Cerebellar nuclear complex (tissue), 1 donor: ENCODE measurements at regions not wholly inside any gene's neighbourhood (a gene's known extent, or its start where the extent isn't known, plus 50 kb on each side); places are given as distances from the start of the nearest gene placed in this dataset.
"Not testable (repeated sequence)": the region's sequence is repeated elsewhere in the genome, so short reads cannot be mapped to it uniquely, and the experiment has no call there.

Experiments
- DNase-seq, 2 experiments: peaks; one replicate each; lab custom pipeline; 2025; lab: John Stamatoyannopoulos, UW

DNA sequence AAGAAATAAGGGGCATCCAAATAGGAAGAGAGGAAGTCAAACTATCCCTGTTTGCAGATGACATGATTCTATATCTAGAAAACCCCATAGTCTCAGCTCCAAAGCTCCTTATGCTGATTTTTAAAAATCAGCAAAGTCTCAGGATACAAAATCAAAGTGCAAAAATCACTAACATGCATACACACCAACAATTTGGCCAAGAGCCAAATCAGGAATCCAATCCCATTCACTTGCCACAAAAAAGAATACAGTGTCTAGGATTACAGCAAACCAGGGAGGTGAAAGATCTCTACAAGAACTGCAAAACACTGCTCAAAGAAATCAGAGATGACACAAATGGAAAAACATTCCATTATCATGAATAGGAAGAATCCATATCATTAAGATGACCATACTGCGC, 155.8 kb upstream of the ARHGAP42 start:
- not testable (repeated sequence) for DNase-seq

DNA sequence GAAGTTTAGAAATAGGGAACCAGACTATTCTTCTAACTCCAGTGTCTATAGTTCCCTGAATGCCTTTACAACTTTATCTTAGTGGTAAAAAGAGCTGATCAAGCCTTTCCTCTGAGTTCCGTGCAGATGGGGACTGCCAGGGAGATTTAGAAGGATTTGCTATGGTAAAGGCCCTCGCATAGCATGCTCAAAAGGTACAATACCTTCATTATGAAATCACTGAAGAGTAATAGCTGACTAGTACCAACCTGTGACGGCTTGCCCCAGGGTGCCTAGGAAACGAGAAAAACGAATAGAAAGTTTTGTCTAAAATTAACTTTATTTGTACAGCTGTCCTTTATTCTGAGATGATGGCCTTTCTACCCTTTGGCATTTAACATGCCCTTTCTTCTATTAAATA, 150.1 kb upstream of the ARHGAP42 start:
- DNase-seq = no peak

DNA sequence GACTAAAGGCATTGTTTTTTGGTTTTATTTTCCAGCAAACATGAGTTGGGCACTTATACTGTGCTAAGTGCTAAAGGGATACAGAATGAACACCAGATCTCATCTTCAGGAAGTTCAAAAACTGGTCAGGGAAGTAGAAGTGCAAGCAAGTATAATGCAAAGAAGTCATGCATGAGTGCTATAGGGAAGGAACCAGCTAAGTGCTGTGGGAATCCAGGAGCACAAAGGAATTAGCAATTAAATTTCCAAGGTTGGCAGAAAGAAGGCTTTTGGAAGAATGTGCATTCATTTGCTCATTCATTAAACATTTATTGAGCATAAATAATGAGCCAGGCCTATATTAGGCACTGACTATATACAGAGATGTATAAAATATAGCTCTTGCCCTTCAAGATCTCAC, 143.7 kb upstream of the ARHGAP42 start:
- DNase-seq = no peak

GRCh38 chr11:100545556-100545955, 141.5 kb upstream of the ARHGAP42 start:
- no peak for DNase-seq

DNA sequence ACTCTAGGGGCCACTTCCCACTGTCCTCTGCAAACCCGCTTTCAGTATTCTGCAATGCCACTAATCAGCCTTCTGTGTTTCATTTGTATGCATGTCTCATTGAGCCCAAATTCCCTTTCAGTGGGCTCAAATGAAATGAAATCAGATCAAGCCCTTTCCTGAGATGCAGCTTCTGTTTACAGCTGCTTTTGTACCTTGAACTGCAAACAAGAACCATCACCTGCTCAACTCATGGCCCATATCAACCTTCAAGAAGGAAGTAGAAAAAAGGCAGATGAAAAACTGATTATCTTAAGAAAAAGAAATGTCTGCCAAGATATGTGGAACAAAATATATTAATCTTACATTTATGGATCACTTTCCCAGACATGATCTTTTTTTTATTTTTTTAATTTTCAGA, 141.1 kb upstream of the ARHGAP42 start:
- no peak for DNase-seq

- no peak for DNase-seq
Observed at GRCh38 chr11:100546714-100547113, 140.4 kb upstream of the ARHGAP42 start.

- no peak for DNase-seq
Observed at GRCh38 chr11:100550298-100550697, 136.8 kb upstream of the ARHGAP42 start.

DNA sequence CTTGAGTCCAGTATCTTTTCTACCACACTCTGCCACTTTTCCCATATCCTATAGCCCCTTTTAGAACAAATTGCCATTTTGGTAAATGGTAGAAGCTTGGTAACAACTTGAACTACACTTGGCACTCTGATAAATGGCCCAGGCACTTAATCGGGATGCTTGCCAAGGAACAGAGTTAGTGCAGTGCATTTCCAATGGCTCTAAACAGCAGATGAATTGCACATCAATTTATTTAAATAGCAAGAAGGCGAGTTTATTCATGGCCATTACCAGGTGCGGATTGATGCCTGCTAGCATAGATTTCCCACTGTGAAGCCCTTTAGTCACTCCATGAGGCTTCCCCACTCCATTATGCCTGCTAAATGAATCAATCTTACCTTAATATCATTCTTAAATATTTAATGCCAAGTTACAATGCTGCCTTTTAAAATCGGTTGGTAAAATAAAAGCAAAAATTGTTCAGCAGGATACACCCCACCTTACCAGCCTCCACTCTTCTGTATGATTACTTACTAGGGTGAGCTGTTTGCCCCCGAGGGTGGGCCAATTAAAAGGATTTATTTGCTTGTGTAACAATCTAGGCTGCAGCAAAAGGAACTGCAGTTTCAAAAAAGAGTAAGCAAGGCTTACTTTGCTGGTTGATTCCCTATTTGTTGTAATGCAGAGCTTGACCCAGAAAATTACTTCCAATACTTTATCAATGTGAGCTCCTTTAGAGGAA, 136.0 kb upstream of the ARHGAP42 start:
- DNase-seq = no peak

- no peak for DNase-seq
Observed at GRCh38 chr11:100555931-100556330, 131.2 kb upstream of the ARHGAP42 start.

GRCh38 chr11:100556781-100557180, 130.3 kb upstream of the ARHGAP42 start:
- no peak for DNase-seq

GRCh38 chr11:100557830-100558611, 129.1 kb upstream of the ARHGAP42 start:
- DNase-seq = no peak

GRCh38 chr11:100560606-100561005, 126.5 kb upstream of the ARHGAP42 start:
- no peak for DNase-seq

GRCh38 chr11:100561323-100561722, 125.8 kb upstream of the ARHGAP42 start:
- DNase-seq = no peak

- no peak for DNase-seq
Observed at GRCh38 chr11:100562128-100562527, 125.0 kb upstream of the ARHGAP42 start.

DNA sequence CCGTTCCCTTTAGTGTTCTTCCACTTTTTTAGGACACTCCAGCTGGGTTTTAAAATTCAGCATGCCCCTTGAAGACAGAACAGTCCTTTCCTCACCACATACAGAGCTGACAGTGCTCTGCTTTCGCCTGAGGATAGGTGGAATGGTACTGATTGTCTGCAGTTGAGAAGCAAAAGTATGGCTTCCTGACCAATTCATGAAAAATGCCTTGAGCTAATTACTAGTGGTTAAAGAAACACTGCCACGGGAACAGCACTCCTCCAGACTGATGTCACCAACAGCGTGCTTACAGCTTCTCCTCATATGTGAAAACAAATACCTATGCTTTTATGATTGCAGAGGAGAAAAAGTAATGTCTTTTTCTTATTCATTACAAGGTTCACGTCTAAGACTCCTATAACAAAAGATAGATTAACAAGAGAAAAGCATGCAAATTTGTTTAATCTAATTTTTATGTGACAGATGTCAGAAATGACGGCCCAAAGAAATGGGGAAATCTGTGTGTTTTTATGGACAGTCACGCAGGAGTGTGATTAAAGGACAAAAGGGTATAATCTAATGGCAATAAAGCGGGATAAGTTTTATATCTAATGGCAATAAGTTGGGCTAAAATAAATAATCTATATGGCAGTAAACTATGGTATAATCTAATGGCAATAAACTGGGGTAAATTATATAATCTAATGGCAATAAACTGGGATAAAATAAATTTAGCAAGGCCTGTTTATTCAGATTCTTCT, 123.4 kb upstream of the ARHGAP42 start:
- no peak for DNase-seq

GRCh38 chr11:100573911-100574513, 113.1 kb upstream of the ARHGAP42 start:
- DNase-seq = no peak

DNA sequence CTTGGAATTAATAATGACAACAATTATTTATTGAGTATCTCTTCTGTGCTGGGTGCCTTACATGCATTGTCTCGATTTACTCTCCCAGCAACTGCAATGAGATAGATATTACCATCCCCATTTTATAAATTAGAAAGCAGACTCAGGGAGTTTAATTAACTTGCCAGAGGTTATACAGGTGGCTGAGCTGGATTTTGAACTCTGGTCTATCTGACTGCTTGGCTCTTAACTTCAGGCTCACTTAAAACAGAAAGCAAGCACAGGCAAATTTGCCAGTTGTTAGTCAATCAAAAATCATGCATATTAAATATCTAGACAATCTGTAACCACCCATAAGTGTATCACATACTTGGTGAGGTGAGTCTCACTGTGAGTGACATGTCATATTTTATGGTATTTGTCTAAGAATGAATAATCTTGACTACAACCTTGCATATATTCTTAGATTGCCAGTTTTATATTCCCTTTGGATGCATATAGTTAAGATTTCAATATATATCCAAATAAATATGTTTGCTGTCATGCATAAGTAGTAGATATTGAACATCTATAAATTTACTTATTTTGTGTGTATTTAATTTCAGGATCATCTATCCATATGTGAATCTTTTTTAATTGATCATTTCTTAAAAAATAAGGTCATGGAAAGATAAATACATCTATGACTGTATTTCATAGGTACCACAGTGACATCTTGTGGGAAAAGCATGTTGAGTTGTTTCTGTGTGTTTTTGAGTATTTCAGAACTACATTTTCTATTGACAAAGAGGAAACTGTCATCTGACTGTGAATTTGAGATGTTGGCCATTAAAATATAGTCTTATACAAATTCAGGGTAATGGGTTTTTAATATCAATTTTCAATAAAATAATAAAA, 112.0 kb upstream of the ARHGAP42 start:
- DNase-seq = no peak

- peak in 1 of 2 experiments; percentile 8 for DNase-seq
Observed at GRCh38 chr11:100575860-100576717, 111.0 kb upstream of the ARHGAP42 start.

DNA sequence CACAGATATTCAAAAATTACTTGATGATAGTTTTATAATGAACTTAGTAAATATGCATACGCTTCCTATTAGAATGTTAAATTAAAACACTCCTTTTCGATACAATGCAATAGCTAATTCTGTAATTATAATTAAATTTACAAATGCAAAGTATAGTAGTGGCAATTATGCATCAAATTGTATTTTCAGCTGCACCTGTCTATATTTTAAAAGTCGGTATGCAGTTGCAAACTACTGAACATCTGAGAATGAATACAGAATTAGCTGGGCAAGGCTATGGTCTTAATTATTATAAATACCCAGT, 110.4 kb upstream of the ARHGAP42 start:
- no peak for DNase-seq

- DNase-seq = no peak
Observed at GRCh38 chr11:100578831-100579311, 108.2 kb upstream of the ARHGAP42 start.
